Astrocyte (in vitro differentiated cells and primary cell): ENCODE measurements at regions not wholly inside any gene's neighbourhood (a gene's known extent, or its start where the extent isn't known, plus 50 kb on each side); places are given as distances from the start of the nearest gene placed in this dataset.

Experiments used
- DNase-seq: peaks from one replicate; pipeline ENCODE4 v3.0.0-alpha.2; 2010; ENCODE audit warnings: low read depth
- FAIRE-seq: peaks from 2 replicates; lab custom pipeline; 2011; peaks lifted over from hg19 to GRCh38; lab: Jason Lieb, UNC
- H2AFZ ChIP-seq: 2 replicates; pipeline ENCODE4 v1.6.0; 2012; ENCODE audit warnings: low read depth, low read length, inconsistent platforms
- H3K27ac ChIP-seq: 2 replicates; pipeline ENCODE4 v1.5.1; 2011; ENCODE audit warnings: low read depth, low read length, inconsistent platforms
- H3K27me3 ChIP-seq: 2 replicates; pipeline ENCODE4 v1.6.0; 2011; ENCODE audit warnings: low read length, inconsistent platforms; ENCODE audit not compliant: insufficient read depth
- H3K36me3 ChIP-seq: 2 replicates; pipeline ENCODE4 v1.5.1; 2011; ENCODE audit warnings: low read length, inconsistent platforms; ENCODE audit not compliant: insufficient read depth
- H3K4me1 ChIP-seq: 2 replicates; pipeline ENCODE4 v1.5.1; 2011; ENCODE audit warnings: low read length, inconsistent platforms; ENCODE audit not compliant: insufficient read depth
- H3K4me2 ChIP-seq: 2 replicates; pipeline ENCODE4 v1.6.0; 2012; ENCODE audit warnings: low read length, inconsistent platforms
- H3K4me3 ChIP-seq: 2 replicates; pipeline ENCODE4 v1.5.1; 2011; ENCODE audit warnings: low read depth, mild to moderate bottlenecking, low read length, inconsistent platforms; ENCODE audit not compliant: insufficient read depth
- H3K79me2 ChIP-seq: 2 replicates; pipeline ENCODE4 v1.6.0; 2012; ENCODE audit warnings: mild to moderate bottlenecking, low read length, inconsistent platforms; ENCODE audit not compliant: insufficient read depth
- H3K9ac ChIP-seq: 2 replicates; pipeline ENCODE4 v1.6.0; 2012; ENCODE audit warnings: mild to moderate bottlenecking, low read length, inconsistent platforms
- H3K9me3 ChIP-seq: 2 replicates; pipeline ENCODE4 v1.5.1; 2012; ENCODE audit warnings: low read depth, mild to moderate bottlenecking, low read length, inconsistent platforms; ENCODE audit not compliant: insufficient read depth
- H4K20me1 ChIP-seq: 2 replicates; pipeline ENCODE4 v1.6.0; 2012; ENCODE audit warnings: low read length, inconsistent platforms; ENCODE audit not compliant: insufficient read depth
- H3K27ac Mint-ChIP-seq: one replicate; pipeline ENCODE4 v1.8.0; 2021; ENCODE audit warnings: mild to moderate bottlenecking, mixed read lengths; ENCODE audit not compliant: unreplicated experiment
- H3K27me3 Mint-ChIP-seq: one replicate; pipeline ENCODE4 v1.8.0; 2021; ENCODE audit warnings: low read depth, mixed read lengths; ENCODE audit not compliant: unreplicated experiment
- H3K36me3 Mint-ChIP-seq: one replicate; pipeline ENCODE4 v1.8.0; 2021; ENCODE audit warnings: low read depth, mixed read lengths; ENCODE audit not compliant: unreplicated experiment
- H3K4me1 Mint-ChIP-seq: one replicate; pipeline ENCODE4 v1.8.0; 2021; ENCODE audit warnings: low read depth, mixed read lengths; ENCODE audit not compliant: unreplicated experiment
- H3K4me3 Mint-ChIP-seq: one replicate; pipeline ENCODE4 v1.8.0; 2021; ENCODE audit warnings: mild to moderate bottlenecking, moderate library complexity, mixed read lengths; ENCODE audit not compliant: unreplicated experiment
- H3K9me3 Mint-ChIP-seq: one replicate; pipeline ENCODE4 v1.8.0; 2021; ENCODE audit warnings: mild to moderate bottlenecking, mixed read lengths; ENCODE audit not compliant: unreplicated experiment
- EZH2 ChIP-seq: IDR thresholded peaks from 2 replicates; pipeline ENCODE4 v1.6.1; 2012; ENCODE audit warnings: mild to moderate bottlenecking, low read length, inconsistent platforms; ENCODE audit not compliant: insufficient read depth
- TF ChIP-seq, protein P1 (sequence below): IDR thresholded peaks from 2 replicates; pipeline ENCODE4 v1.5.1; 2011; ENCODE audit warnings: low read depth, mild to moderate bottlenecking, inconsistent platforms, low read length, moderate library complexity; ENCODE audit not compliant: insufficient read depth

DNA sequence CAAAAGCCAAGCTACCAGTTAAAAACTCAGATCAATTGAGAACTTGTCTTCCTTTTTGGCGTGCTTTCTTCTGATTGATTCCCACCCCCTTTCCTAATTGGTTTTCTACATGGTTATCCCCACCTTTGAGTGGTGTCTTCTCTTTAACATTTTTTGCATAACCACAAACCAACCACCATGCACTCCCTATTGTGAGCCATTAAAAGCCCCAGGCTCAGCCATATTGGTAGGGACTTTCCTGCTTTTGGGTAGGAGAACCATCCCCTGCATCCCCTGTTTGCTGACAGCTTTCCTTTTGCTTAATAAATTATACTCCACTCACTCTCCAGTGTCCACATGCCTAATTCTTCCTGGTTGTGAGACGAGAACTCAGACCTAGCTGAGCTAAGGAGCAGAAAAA is 1651.4 kb upstream of the IGFBP7 start:
- Histone ChIP-seq H3K4me2 (no peak overlapping the region), H3K27me3 (no peaks in the 10 kb centered on the region), H3K9me3 (no peaks in the 10 kb centered on the region), H3K27ac (no peak overlapping the region), H3K9ac (no peak overlapping the region), H3K4me3 (no peak overlapping the region), H3K79me2 (no peaks in the 10 kb centered on the region), H3K4me1 (no peaks in the 10 kb centered on the region), H4K20me1 (no peaks in the 10 kb centered on the region), H2AFZ (no peak overlapping the region), H3K36me3 (no peaks in the 10 kb centered on the region)
- DNase-seq (no peak), FAIRE-seq (no peak)
- no peaks in the 10 kb centered on the region for H3K36me3 Mint-ChIP-seq
- no peak overlapping the region for H3K4me3 Mint-ChIP-seq
- no peak overlapping the region for H3K27ac Mint-ChIP-seq
- H3K27me3 Mint-ChIP-seq = no peaks in the 10 kb centered on the region
- no peaks in the 10 kb centered on the region for H3K9me3 Mint-ChIP-seq
- no peaks in the 10 kb centered on the region for H3K4me1 Mint-ChIP-seq
- TF ChIP-seq, protein P1, sequence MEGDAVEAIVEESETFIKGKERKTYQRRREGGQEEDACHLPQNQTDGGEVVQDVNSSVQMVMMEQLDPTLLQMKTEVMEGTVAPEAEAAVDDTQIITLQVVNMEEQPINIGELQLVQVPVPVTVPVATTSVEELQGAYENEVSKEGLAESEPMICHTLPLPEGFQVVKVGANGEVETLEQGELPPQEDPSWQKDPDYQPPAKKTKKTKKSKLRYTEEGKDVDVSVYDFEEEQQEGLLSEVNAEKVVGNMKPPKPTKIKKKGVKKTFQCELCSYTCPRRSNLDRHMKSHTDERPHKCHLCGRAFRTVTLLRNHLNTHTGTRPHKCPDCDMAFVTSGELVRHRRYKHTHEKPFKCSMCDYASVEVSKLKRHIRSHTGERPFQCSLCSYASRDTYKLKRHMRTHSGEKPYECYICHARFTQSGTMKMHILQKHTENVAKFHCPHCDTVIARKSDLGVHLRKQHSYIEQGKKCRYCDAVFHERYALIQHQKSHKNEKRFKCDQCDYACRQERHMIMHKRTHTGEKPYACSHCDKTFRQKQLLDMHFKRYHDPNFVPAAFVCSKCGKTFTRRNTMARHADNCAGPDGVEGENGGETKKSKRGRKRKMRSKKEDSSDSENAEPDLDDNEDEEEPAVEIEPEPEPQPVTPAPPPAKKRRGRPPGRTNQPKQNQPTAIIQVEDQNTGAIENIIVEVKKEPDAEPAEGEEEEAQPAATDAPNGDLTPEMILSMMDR = no peak
- TF ChIP-seq EZH2 = no peak

DNA sequence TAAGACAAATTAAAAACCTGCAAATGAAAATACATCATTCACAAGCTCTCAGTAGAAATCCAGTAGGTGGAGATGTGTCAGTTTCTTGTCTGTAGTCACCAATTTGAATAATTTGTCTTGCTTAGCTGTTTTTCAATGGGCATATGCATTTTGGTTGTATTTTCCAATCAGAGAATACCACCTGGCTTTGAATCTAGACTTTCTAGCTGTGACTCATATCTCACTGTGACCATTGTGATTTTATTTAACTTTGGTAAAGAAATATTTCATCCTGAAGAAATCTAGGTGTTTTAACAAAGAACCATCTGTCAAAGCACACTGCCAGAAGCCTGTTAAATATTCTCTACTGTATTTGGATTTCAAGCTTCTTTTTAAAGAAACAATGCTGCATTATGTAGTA is 1650.6 kb upstream of the IGFBP7 start:
- Histone ChIP-seq H3K4me2 (no peak overlapping the region), H3K27me3 (no peaks in the 10 kb centered on the region), H2AFZ (no peak overlapping the region), H3K4me1 (no peaks in the 10 kb centered on the region), H4K20me1 (no peaks in the 10 kb centered on the region), H3K36me3 (no peaks in the 10 kb centered on the region), H3K9me3 (no peaks in the 10 kb centered on the region), H3K4me3 (no peak overlapping the region), H3K27ac (no peak overlapping the region), H3K79me2 (no peaks in the 10 kb centered on the region), H3K9ac (no peak overlapping the region)
- FAIRE-seq (no peak), DNase-seq (no peak)
- TF ChIP-seq, protein P1 = no peak
- TF ChIP-seq EZH2 = no peak
- no peaks in the 10 kb centered on the region for H3K9me3 Mint-ChIP-seq
- no peak overlapping the region for H3K4me3 Mint-ChIP-seq
- no peaks in the 10 kb centered on the region for H3K4me1 Mint-ChIP-seq
- no peaks in the 10 kb centered on the region for H3K27me3 Mint-ChIP-seq
- no peak overlapping the region for H3K27ac Mint-ChIP-seq
- H3K36me3 Mint-ChIP-seq = no peaks in the 10 kb centered on the region

DNA sequence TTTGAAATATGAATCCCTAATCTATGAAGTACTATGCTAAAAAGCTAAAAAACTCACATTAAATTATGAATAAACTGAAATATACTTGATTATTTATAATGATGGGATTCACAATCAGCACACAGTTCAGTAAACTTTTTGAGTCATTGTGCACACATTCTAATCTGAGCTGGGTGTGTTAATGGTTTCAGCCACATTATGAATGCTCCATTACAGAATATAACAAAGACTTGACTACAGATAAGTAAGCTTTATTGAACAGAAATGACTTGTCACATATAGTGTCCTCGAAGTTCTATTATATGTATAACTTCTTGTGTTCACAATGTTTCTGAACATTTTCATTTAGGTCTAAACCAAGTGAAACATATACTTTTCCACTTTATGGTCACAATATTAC is 1649.9 kb upstream of the IGFBP7 start:
- Mint-ChIP-seq H3K4me3 (no peak overlapping the region), H3K36me3 (no peaks in the 10 kb centered on the region), H3K9me3 (no peaks in the 10 kb centered on the region), H3K27ac (no peak overlapping the region), H3K4me1 (no peaks in the 10 kb centered on the region), H3K27me3 (no peaks in the 10 kb centered on the region)
- Histone ChIP-seq H3K27ac (no peak overlapping the region), H3K9ac (no peak overlapping the region), H3K27me3 (no peaks in the 10 kb centered on the region), H3K9me3 (no peaks in the 10 kb centered on the region), H2AFZ (no peak overlapping the region), H3K36me3 (no peaks in the 10 kb centered on the region), H3K4me1 (no peaks in the 10 kb centered on the region), H3K4me2 (no peak overlapping the region), H3K79me2 (no peaks in the 10 kb centered on the region), H4K20me1 (no peaks in the 10 kb centered on the region), H3K4me3 (no peak overlapping the region)
- FAIRE-seq (no peak), DNase-seq (no peak)
- no peak for TF ChIP-seq EZH2
- TF ChIP-seq, protein P1 = no peak
